Mesenchymal stem cell (in vitro differentiated cells and primary cell): ENCODE measurements at regions not wholly inside any gene's neighbourhood (a gene's known extent, or its start where the extent isn't known, plus 50 kb on each side); places are given as distances from the start of the nearest gene placed in this dataset.
A peak's percentile ranks its signal among the peaks of the same experiment; 100 is the strongest.

Experiments
- DNase-seq: peaks from one replicate; pipeline ENCODE4 v3.0.0-alpha.2; 2013
- H2AFZ ChIP-seq: one replicate; pipeline ENCODE4 v1.6.1; 2013; ENCODE audit warnings: low read depth, mild to moderate bottlenecking, control low read depth, inconsistent platforms, low read length, moderate library complexity
- H2AK5ac ChIP-seq: 2 replicates; pipeline ENCODE4 v1.6.1; 2013; ENCODE audit warnings: low read length, moderate library complexity, mild to moderate bottlenecking, inconsistent platforms; ENCODE audit not compliant: severe bottlenecking
- H2BK120ac ChIP-seq: one replicate; pipeline ENCODE4 v1.6.1; 2013; ENCODE audit warnings: low read depth, mild to moderate bottlenecking, inconsistent platforms, low read length, moderate library complexity
- H2BK12ac ChIP-seq, 2 experiments: one replicate each; pipeline ENCODE4 v1.6.1; 2013; ENCODE audit warnings: inconsistent platforms in 2 of 2, low read length in 2 of 2, mild to moderate bottlenecking in 2 of 2, moderate library complexity in 2 of 2, control low read depth in 1 of 2
- H2BK15ac ChIP-seq: one replicate; pipeline ENCODE4 v1.6.1; 2013; ENCODE audit warnings: mild to moderate bottlenecking, low read depth, inconsistent platforms; ENCODE audit not compliant: poor library complexity, severe bottlenecking
- H2BK5ac ChIP-seq: 2 replicates; pipeline ENCODE4 v1.6.1; 2013; ENCODE audit warnings: low read depth, mild to moderate bottlenecking, low read length, control low read depth, inconsistent platforms; ENCODE audit not compliant: poor library complexity, severe bottlenecking
- H3K14ac ChIP-seq, 2 experiments: one replicate each; pipeline ENCODE4 v1.6.1; 2013; ENCODE audit warnings: inconsistent platforms in 2 of 2, low read length in 2 of 2, control low read depth in 1 of 2, mild to moderate bottlenecking in 1 of 2, moderate library complexity in 1 of 2
- H3K18ac ChIP-seq, 2 experiments: one replicate each; pipeline ENCODE4 v1.6.1; 2013; ENCODE audit warnings: inconsistent platforms in 2 of 2, low read length in 2 of 2, control low read depth in 1 of 2, low read depth in 1 of 2, mild to moderate bottlenecking in 1 of 2
- H3K23ac ChIP-seq, 2 experiments: one replicate each; pipeline ENCODE4 v1.6.1; 2013; ENCODE audit warnings: inconsistent platforms in 2 of 2, low read length in 2 of 2, mild to moderate bottlenecking in 2 of 2, moderate library complexity in 2 of 2, control low read depth in 1 of 2
- H3K27ac ChIP-seq: 2 replicates; pipeline ENCODE4 v1.5.1; 2013; ENCODE audit warnings: mild to moderate bottlenecking, moderate library complexity, low read length, control low read depth, inconsistent platforms; ENCODE audit not compliant: poor library complexity, severe bottlenecking
- H3K27me3 ChIP-seq, 2 experiments: 2 replicates each; pipeline versions ENCODE4 v1.6.1 to v1.7.0; 2013; ENCODE audit warnings: low read length in 2 of 2, mild to moderate bottlenecking in 2 of 2, moderate library complexity in 2 of 2, control low read depth in 1 of 2, inconsistent platforms in 1 of 2; ENCODE audit not compliant: control insufficient read depth in 1 of 2, insufficient read depth in 1 of 2
- H3K36me3 ChIP-seq, 2 experiments: 2 replicates each; pipeline versions ENCODE4 v1.6.1 to v1.7.0; 2013; ENCODE audit warnings: low read length in 2 of 2, control low read depth in 1 of 2, inconsistent platforms in 1 of 2, low read depth in 1 of 2, mild to moderate bottlenecking in 1 of 2; ENCODE audit not compliant: insufficient read depth in 2 of 2, control insufficient read depth in 1 of 2
- H3K4ac ChIP-seq, 2 experiments: one replicate each; pipeline ENCODE4 v1.6.1; 2013; ENCODE audit warnings: inconsistent platforms in 2 of 2, low read length in 2 of 2, mild to moderate bottlenecking in 2 of 2, moderate library complexity in 2 of 2, control low read depth in 1 of 2, low read depth in 1 of 2
- H3K4me1 ChIP-seq: 2 replicates; pipeline ENCODE4 v1.6.1; 2013; ENCODE audit warnings: low read depth, low read length, control low read depth; ENCODE audit not compliant: control insufficient read depth, insufficient read depth
- H3K4me2 ChIP-seq: 2 replicates; pipeline ENCODE4 v1.6.1; 2013; ENCODE audit warnings: low read length, mild to moderate bottlenecking, inconsistent platforms; ENCODE audit not compliant: poor library complexity, severe bottlenecking
- H3K4me3 ChIP-seq, 2 experiments: 2 replicates each; pipeline versions ENCODE4 v1.5.1 to v1.7.0; 2013; ENCODE audit warnings: low read length in 2 of 2, mild to moderate bottlenecking in 2 of 2, control low read depth in 1 of 2, low read depth in 1 of 2; ENCODE audit not compliant: insufficient read depth in 1 of 2
- H3K79me1 ChIP-seq: replicated peaks from 2 replicates; pipeline ENCODE4 v1.6.1; 2013; ENCODE audit warnings: mild to moderate bottlenecking, control low read depth, low read length, inconsistent platforms; ENCODE audit not compliant: poor library complexity, severe bottlenecking
- H3K9ac ChIP-seq: 2 replicates; pipeline ENCODE4 v1.7.0; 2013; ENCODE audit warnings: mild to moderate bottlenecking, low read length, moderate library complexity
- H3K9me3 ChIP-seq: 2 replicates; pipeline ENCODE4 v1.7.0; 2013; ENCODE audit warnings: mild to moderate bottlenecking, low read length; ENCODE audit not compliant: control insufficient read depth
- H4K8ac ChIP-seq: one replicate; pipeline ENCODE4 v1.6.1; 2013; ENCODE audit warnings: inconsistent platforms, mild to moderate bottlenecking, low read length, moderate library complexity
- H4K91ac ChIP-seq: one replicate; pipeline ENCODE4 v1.6.1; 2013; ENCODE audit warnings: mild to moderate bottlenecking, low read length, inconsistent platforms
- WGBS: methylation state at CpG from one replicate; pipeline ENCODE4 v1.1.7; 2013; ENCODE audit warnings: mixed read lengths; 5-methylcytosine and 5-hydroxymethylcytosine counted together

GRCh38 chr3:72336821-72337479 lies 511.3 kb downstream of the SHQ1 start:
- Histone ChIP-seq H2BK12ac (peak overlapping the region; percentile 12 to 70), H2BK5ac (no peak overlapping the region), H4K91ac (peak overlapping the region; percentile 54), H4K8ac (peak overlapping the region; percentile 73), H2BK15ac (peak overlapping the region; percentile 55), H3K9me3 (no peaks in the 10 kb centered on the region), H3K79me1 (no peaks in the 10 kb centered on the region), H3K36me3 (no peaks in the 10 kb centered on the region), H3K4me1 (peaks cover 24% of the 10 kb centered on the region), H3K4me2 (peak overlapping the region; percentile 29), H3K14ac (peak overlapping the region in 1 of 2 experiments; percentile 90), H3K4ac (peak overlapping the region in 1 of 2 experiments; percentile 29), H3K23ac (peak overlapping the region in 1 of 2 experiments; percentile 5), H2AK5ac (no peak overlapping the region), H2BK120ac (no peak overlapping the region), H3K27ac (no peak overlapping the region), H3K4me3 (peak overlapping the region in 1 of 2 experiments; percentile 25), H3K9ac (no peak overlapping the region), H3K18ac (peak overlapping the region in 1 of 2 experiments; percentile 89), H3K27me3 (peaks cover 0 to 8% of the 10 kb centered on the region in 2 experiments), H2AFZ (peak overlapping the region; percentile 58)
- WGBS: 27% methylated on average over 23 of the region's 24 CpGs
- peak; percentile 77 for DNase-seq

GRCh38 chr3:72336114-72336651 lies 512.1 kb downstream of the SHQ1 start:
- H3K9me3 ChIP-seq: no peaks in the 10 kb centered on the region
- H2BK12ac ChIP-seq: peak overlapping the region in 1 of 2 experiments; percentile 83
- H2BK120ac ChIP-seq: no peak overlapping the region
- WGBS: 88% methylated on average over 6 of the region's 7 CpGs
- peak overlapping the region; percentile 23 for H4K8ac ChIP-seq
- H2BK5ac ChIP-seq: no peak overlapping the region
- no peak overlapping the region for H3K23ac ChIP-seq
- no peak overlapping the region for H3K14ac ChIP-seq
- no peak for DNase-seq
- no peak overlapping the region for H2AK5ac ChIP-seq
- H3K27ac ChIP-seq: no peak overlapping the region
- no peaks in the 10 kb centered on the region for H3K79me1 ChIP-seq
- H4K91ac ChIP-seq: no peak overlapping the region
- no peak overlapping the region for H2AFZ ChIP-seq
- peak overlapping the region in 1 of 2 experiments; percentile 28 for H3K18ac ChIP-seq
- H3K4me1 ChIP-seq: peaks cover 24% of the 10 kb centered on the region
- no peak overlapping the region for H3K9ac ChIP-seq
- no peak overlapping the region for H3K4me2 ChIP-seq
- no peak overlapping the region for H3K4me3 ChIP-seq
- H3K4ac ChIP-seq: no peak overlapping the region
- no peaks in the 10 kb centered on the region for H3K36me3 ChIP-seq
- no peak overlapping the region for H2BK15ac ChIP-seq
- peaks cover 0 to 13% of the 10 kb centered on the region in 2 experiments for H3K27me3 ChIP-seq

GRCh38 chr3:72335458-72336095 lies 512.7 kb downstream of the SHQ1 start:
- no peaks in the 10 kb centered on the region for H3K36me3 ChIP-seq
- no peak overlapping the region for H3K4me2 ChIP-seq
- H3K18ac ChIP-seq: peak overlapping the region in 1 of 2 experiments; percentile 37
- H3K27ac ChIP-seq: no peak overlapping the region
- H2BK12ac ChIP-seq: no peak overlapping the region
- no peak overlapping the region for H3K23ac ChIP-seq
- H3K14ac ChIP-seq: no peak overlapping the region
- H3K79me1 ChIP-seq: no peaks in the 10 kb centered on the region
- no peak overlapping the region for H4K91ac ChIP-seq
- H3K4me3 ChIP-seq: no peak overlapping the region
- H2BK120ac ChIP-seq: no peak overlapping the region
- no peak overlapping the region for H3K9ac ChIP-seq
- no peaks in the 10 kb centered on the region for H3K9me3 ChIP-seq
- no peak overlapping the region for H2AK5ac ChIP-seq
- peak; percentile 15 for DNase-seq
- H3K4ac ChIP-seq: no peak overlapping the region
- WGBS: 28% methylated on average over 9 of the region's 10 CpGs
- H2BK5ac ChIP-seq: no peak overlapping the region
- no peak overlapping the region for H2BK15ac ChIP-seq
- no peak overlapping the region for H4K8ac ChIP-seq
- H3K27me3 ChIP-seq: peaks cover 0 to 13% of the 10 kb centered on the region in 2 experiments
- no peak overlapping the region for H2AFZ ChIP-seq
- H3K4me1 ChIP-seq: peaks cover 24% of the 10 kb centered on the region
